T-helper 2 cell treated with Interferon-gamma antibody and Interleukin-4, amounts not matched to agents 5 μg/mL and 100 μg/mL, for 36 hours (primary cell): ENCODE measurements at regions not wholly inside any gene's neighbourhood (a gene's known extent, or its start where the extent isn't known, plus 50 kb on each side); places are given as distances from the start of the nearest gene placed in this dataset.

ENCODE experiments used
- DNase-seq: peaks from one replicate; pipeline ENCODE4 v3.0.0; 2021; ENCODE audit warnings: low spot score
- H3K27ac Mint-ChIP-seq: one replicate; pipeline ENCODE4 v1.8.0; 2021; ENCODE audit warnings: mild to moderate bottlenecking, mixed read lengths
- H3K27me3 Mint-ChIP-seq: one replicate; pipeline ENCODE4 v1.8.0; 2021; ENCODE audit warnings: low read depth, mixed read lengths
- H3K36me3 Mint-ChIP-seq: one replicate; pipeline ENCODE4 v1.8.0; 2021; ENCODE audit warnings: low read depth, mixed read lengths
- H3K4me1 Mint-ChIP-seq: one replicate; pipeline ENCODE4 v1.8.0; 2021; ENCODE audit warnings: low read depth, mixed read lengths
- H3K4me3 Mint-ChIP-seq: one replicate; pipeline ENCODE4 v1.8.0; 2022; ENCODE audit warnings: mild to moderate bottlenecking, moderate library complexity, mixed read lengths
- H3K9me3 Mint-ChIP-seq: one replicate; pipeline ENCODE4 v1.8.0; 2021; ENCODE audit warnings: mixed read lengths

GRCh38 chr2:121093692-121094091 is 191.3 kb downstream of the TFCP2L1 start:
- Mint-ChIP-seq H3K9me3 (no peaks in the 10 kb centered on the region), H3K36me3 (no peaks in the 10 kb centered on the region), H3K27ac (no peak overlapping the region), H3K27me3 (no peaks in the 10 kb centered on the region), H3K4me1 (no peaks in the 10 kb centered on the region), H3K4me3 (no peak overlapping the region)
- no peak for DNase-seq

- H3K9me3 Mint-ChIP-seq: no peaks in the 10 kb centered on the region
- no peaks in the 10 kb centered on the region for H3K27me3 Mint-ChIP-seq
- H3K4me1 Mint-ChIP-seq: no peaks in the 10 kb centered on the region
- no peak overlapping the region for H3K27ac Mint-ChIP-seq
- no peak overlapping the region for H3K4me3 Mint-ChIP-seq
- H3K36me3 Mint-ChIP-seq: no peaks in the 10 kb centered on the region
- no peak for DNase-seq
Measured at GRCh38 chr2:121094101-121094500, 190.9 kb downstream of the TFCP2L1 start.

DNA sequence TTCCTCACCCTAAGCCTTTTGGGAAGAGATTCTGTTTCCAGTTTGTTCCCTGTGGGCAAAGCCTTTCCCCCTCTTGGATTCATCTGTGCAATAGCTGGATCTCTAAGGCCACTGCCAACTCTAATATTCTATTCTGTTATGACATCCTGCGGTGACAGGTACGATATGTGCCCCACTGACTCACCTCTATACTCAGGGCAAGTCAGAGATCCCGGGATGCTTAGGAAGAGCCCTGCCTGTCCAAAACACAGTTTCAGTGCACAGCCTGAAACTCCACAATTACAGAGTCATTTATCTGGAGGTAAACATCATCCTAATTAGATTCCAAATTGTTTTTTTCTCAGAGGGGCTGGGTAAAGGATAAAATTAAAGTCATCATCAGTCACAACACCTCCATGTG is 190.2 kb downstream of the TFCP2L1 start:
- Mint-ChIP-seq H3K9me3 (no peaks in the 10 kb centered on the region), H3K27ac (no peak overlapping the region), H3K4me1 (no peaks in the 10 kb centered on the region), H3K4me3 (no peak overlapping the region), H3K36me3 (no peaks in the 10 kb centered on the region), H3K27me3 (no peaks in the 10 kb centered on the region)
- DNase-seq: no peak

GRCh38 chr2:121095257-121096080 is 189.5 kb downstream of the TFCP2L1 start:
- no peak overlapping the region for H3K27ac Mint-ChIP-seq
- no peaks in the 10 kb centered on the region for H3K36me3 Mint-ChIP-seq
- no peaks in the 10 kb centered on the region for H3K9me3 Mint-ChIP-seq
- no peak for DNase-seq
- H3K4me1 Mint-ChIP-seq: no peaks in the 10 kb centered on the region
- no peaks in the 10 kb centered on the region for H3K27me3 Mint-ChIP-seq
- no peak overlapping the region for H3K4me3 Mint-ChIP-seq

- DNase-seq: no peak
- no peaks in the 10 kb centered on the region for H3K36me3 Mint-ChIP-seq
- H3K27me3 Mint-ChIP-seq: no peaks in the 10 kb centered on the region
- no peaks in the 10 kb centered on the region for H3K4me1 Mint-ChIP-seq
- no peak overlapping the region for H3K27ac Mint-ChIP-seq
- no peak overlapping the region for H3K4me3 Mint-ChIP-seq
- H3K9me3 Mint-ChIP-seq: no peaks in the 10 kb centered on the region
Measured at GRCh38 chr2:121096611-121097010, 188.4 kb downstream of the TFCP2L1 start.

DNA sequence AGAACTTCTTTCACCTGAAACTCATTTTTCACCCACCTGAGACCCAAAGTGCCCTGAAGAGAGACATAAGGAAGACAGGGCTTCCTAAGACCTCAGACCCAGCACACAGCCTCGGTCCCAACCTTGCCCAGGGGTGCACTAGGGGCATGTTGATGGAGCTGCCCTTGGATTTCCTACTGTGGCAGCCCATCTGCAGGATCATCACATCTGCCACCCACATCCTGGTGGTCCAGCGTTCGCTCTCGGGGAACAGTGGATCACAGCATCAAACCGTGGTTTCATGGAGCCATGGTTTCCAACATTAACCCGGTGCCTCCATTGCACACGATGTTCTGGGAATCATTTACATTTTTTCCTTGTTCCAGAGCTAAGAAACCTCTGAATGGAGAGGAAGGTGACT is 186.4 kb downstream of the TFCP2L1 start:
- no peak for DNase-seq
- no peaks in the 10 kb centered on the region for H3K9me3 Mint-ChIP-seq
- no peaks in the 10 kb centered on the region for H3K4me1 Mint-ChIP-seq
- no peak overlapping the region for H3K27ac Mint-ChIP-seq
- no peaks in the 10 kb centered on the region for H3K27me3 Mint-ChIP-seq
- H3K4me3 Mint-ChIP-seq: no peak overlapping the region
- no peaks in the 10 kb centered on the region for H3K36me3 Mint-ChIP-seq

- no peak for DNase-seq
- Mint-ChIP-seq H3K9me3 (no peaks in the 10 kb centered on the region), H3K4me1 (no peaks in the 10 kb centered on the region), H3K36me3 (no peaks in the 10 kb centered on the region), H3K4me3 (no peak overlapping the region), H3K27ac (no peak overlapping the region), H3K27me3 (no peaks in the 10 kb centered on the region)
Measured at GRCh38 chr2:121099329-121100290, 185.4 kb downstream of the TFCP2L1 start.

DNA sequence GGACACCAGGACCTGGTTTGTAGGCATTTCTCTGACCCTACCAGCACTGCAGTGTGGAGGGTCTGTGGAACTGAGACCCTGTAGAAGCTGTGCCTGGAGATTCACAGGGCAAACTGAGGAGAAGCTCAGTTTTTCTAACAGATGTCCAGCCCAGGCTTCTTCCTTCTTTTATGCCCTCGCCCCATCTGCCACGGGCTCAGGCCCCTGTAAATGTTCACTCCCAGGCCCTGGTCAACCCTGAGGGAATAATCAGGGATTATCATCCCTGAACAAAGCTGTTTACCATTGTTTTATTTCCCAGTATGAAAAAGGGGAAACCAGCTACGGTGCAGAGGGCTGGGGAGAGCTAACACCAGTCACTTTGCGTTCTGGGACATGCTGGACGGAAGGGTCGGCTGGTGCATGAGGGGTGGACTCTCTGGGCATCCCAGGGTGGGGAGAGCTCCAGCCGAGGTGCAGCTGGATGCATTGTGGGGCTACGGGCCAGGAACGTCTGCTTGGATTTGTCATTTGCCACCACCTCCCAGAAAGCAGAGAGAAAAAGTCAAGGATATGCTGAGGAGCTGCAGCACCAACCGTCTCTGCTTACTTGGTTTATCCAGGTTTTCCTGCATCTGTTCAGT is 183.8 kb downstream of the TFCP2L1 start:
- Mint-ChIP-seq H3K27me3 (no peaks in the 10 kb centered on the region), H3K9me3 (no peaks in the 10 kb centered on the region), H3K4me1 (no peaks in the 10 kb centered on the region), H3K27ac (no peak overlapping the region), H3K36me3 (no peaks in the 10 kb centered on the region), H3K4me3 (no peak overlapping the region)
- no peak for DNase-seq

DNA sequence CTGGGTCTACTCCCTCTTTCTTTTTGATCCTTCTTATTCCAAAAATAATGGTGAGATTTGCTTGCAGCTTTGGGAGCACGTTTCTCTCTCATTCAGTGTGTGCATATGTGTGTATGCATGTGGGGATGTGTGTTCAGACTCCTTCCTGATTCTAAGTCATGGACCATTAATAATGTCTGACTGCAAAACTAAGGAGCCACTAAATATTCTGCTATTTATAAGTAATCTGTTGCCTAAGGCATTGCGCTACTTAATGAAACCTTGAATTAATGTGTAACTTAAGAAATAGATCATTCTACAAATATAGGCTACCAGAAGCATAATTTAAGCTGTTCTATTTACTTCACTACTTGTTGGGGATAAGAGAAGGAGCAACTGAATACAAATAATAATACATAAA is 182.1 kb downstream of the TFCP2L1 start:
- no peaks in the 10 kb centered on the region for H3K27me3 Mint-ChIP-seq
- H3K27ac Mint-ChIP-seq: no peak overlapping the region
- no peaks in the 10 kb centered on the region for H3K36me3 Mint-ChIP-seq
- no peak overlapping the region for H3K4me3 Mint-ChIP-seq
- DNase-seq: no peak
- H3K4me1 Mint-ChIP-seq: no peaks in the 10 kb centered on the region
- no peaks in the 10 kb centered on the region for H3K9me3 Mint-ChIP-seq

- Mint-ChIP-seq H3K36me3 (no peaks in the 10 kb centered on the region), H3K9me3 (no peaks in the 10 kb centered on the region), H3K4me3 (no peak overlapping the region), H3K27ac (no peak overlapping the region), H3K27me3 (no peaks in the 10 kb centered on the region), H3K4me1 (no peaks in the 10 kb centered on the region)
- DNase-seq: no peak
Measured at GRCh38 chr2:121103960-121104359, 181.0 kb downstream of the TFCP2L1 start.

DNA sequence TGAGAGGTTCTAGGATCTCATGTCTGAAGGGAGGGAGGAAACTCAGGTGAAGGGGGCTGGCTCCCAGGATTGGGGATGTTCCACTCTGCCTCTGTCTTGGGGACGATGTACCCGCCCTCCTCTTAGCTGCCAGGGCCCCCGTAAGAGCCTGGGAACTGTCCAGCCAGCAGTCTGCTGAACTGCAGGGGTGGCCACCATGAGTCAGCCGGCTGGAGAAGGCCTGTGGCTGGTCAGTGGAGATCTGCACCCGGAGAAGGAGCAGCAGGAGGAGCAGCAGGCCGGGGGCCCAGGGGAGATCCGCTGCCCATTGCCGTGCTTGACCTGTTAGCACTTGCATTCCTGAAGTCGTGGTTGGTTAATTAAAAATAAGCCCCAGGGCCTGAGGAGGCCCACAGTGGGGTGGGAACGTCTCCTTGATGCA is 180.3 kb downstream of the TFCP2L1 start:
- Mint-ChIP-seq H3K27me3 (no peaks in the 10 kb centered on the region), H3K4me1 (no peaks in the 10 kb centered on the region), H3K27ac (no peak overlapping the region), H3K9me3 (no peaks in the 10 kb centered on the region), H3K36me3 (no peaks in the 10 kb centered on the region), H3K4me3 (no peak overlapping the region)
- DNase-seq: no peak

DNA sequence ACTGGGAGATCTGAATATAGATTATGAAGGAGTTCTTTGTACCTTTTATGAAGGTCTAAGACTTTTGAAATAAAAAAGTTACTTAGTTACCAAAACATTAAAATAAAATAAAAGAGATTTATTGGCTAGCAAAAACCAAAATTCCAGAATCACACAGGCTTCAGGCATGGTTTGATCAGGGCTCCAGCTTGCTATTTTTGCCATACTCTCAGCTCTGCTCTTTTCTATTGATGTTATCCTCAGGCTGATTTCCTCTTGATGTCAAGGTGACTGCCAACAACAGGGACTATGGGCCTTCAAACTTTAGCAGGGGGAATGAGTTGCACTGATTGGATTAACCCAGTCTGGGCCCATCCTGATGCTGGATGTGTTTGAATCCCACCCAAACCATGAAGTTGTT is 174.1 kb downstream of the TFCP2L1 start:
- Mint-ChIP-seq H3K4me3 (no peak overlapping the region), H3K27ac (no peak overlapping the region), H3K4me1 (no peaks in the 10 kb centered on the region), H3K9me3 (no peaks in the 10 kb centered on the region), H3K27me3 (no peaks in the 10 kb centered on the region), H3K36me3 (no peaks in the 10 kb centered on the region)
- no peak for DNase-seq

- Mint-ChIP-seq H3K36me3 (no peaks in the 10 kb centered on the region), H3K27ac (no peak overlapping the region), H3K4me3 (no peak overlapping the region), H3K27me3 (no peaks in the 10 kb centered on the region), H3K9me3 (no peaks in the 10 kb centered on the region), H3K4me1 (no peaks in the 10 kb centered on the region)
- no peak for DNase-seq
Measured at GRCh38 chr2:121118951-121119350, 166.1 kb downstream of the TFCP2L1 start.

GRCh38 chr2:121120411-121120810 is 164.6 kb downstream of the TFCP2L1 start:
- DNase-seq: no peak
- Mint-ChIP-seq H3K27ac (no peak overlapping the region), H3K36me3 (no peaks in the 10 kb centered on the region), H3K4me3 (no peak overlapping the region), H3K27me3 (no peaks in the 10 kb centered on the region), H3K4me1 (no peaks in the 10 kb centered on the region), H3K9me3 (no peaks in the 10 kb centered on the region)
